PFSK-1 (cell line): ENCODE measurements at regions not wholly inside any gene's neighbourhood (a gene's known extent, or its start where the extent isn't known, plus 50 kb on each side); places are given as distances from the start of the nearest gene placed in this dataset.

Experiments
- FOXP2 ChIP-seq: optimal IDR thresholded peaks from 2 replicates; pipeline ENCODE3; 2011; ENCODE audit warnings: borderline replicate concordance, control low read depth, inconsistent platforms; ENCODE audit not compliant: insufficient read depth; ENCODE audit errors: extremely low read length, extremely low read depth
- POLR2AphosphoS5 ChIP-seq: IDR thresholded peaks from 2 replicates; pipeline ENCODE4 v1.6.1; 2012; ENCODE audit warnings: low read depth, mild to moderate bottlenecking, control low read depth, low read length, moderate library complexity
- SIN3A ChIP-seq: IDR thresholded peaks from 2 replicates; pipeline ENCODE4 v1.6.1; 2012; ENCODE audit warnings: mild to moderate bottlenecking, low read length, moderate library complexity, borderline replicate concordance; ENCODE audit not compliant: insufficient read depth
- TAF1 ChIP-seq: IDR thresholded peaks from 2 replicates; pipeline ENCODE4 v1.6.1; 2012; ENCODE audit warnings: low read length, control low read depth, borderline replicate concordance; ENCODE audit not compliant: insufficient read depth
- TF ChIP-seq, protein P1 (sequence below), 2 experiments: IDR thresholded peaks; 2 replicates each; pipeline versions ENCODE4 v1.6.1 to v1.8.0; 2011 to 2012; ENCODE audit warnings: low read depth in 2 of 2, low read length in 2 of 2, control low read depth in 1 of 2, inconsistent platforms in 1 of 2, mild to moderate bottlenecking in 1 of 2, moderate library complexity in 1 of 2; ENCODE audit not compliant: insufficient read depth in 1 of 2

DNA sequence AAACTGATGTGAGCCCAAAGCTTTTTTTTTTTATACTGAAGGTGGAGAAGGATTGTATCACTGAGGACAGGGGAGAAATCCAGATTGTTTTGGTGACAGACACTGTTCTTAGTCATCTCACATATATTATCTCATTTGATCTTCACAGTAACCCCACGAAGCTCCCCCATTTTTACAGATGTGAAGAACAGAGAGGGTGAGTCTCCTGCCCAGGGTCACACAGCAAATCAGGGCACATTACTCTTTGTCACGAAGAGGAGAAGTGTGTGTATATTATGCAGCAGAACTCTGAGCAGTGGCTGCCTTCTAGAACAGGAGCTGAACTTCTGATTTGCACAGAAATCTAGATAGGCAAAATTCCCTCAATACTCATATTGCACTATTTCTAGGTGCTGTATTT, 504.3 kb downstream of the XYLT1 start:
- TF ChIP-seq FOXP2 (no peak), POLR2AphosphoS5 (no peak), SIN3A (no peak), TAF1 (no peak)
- TF ChIP-seq, protein P1, sequence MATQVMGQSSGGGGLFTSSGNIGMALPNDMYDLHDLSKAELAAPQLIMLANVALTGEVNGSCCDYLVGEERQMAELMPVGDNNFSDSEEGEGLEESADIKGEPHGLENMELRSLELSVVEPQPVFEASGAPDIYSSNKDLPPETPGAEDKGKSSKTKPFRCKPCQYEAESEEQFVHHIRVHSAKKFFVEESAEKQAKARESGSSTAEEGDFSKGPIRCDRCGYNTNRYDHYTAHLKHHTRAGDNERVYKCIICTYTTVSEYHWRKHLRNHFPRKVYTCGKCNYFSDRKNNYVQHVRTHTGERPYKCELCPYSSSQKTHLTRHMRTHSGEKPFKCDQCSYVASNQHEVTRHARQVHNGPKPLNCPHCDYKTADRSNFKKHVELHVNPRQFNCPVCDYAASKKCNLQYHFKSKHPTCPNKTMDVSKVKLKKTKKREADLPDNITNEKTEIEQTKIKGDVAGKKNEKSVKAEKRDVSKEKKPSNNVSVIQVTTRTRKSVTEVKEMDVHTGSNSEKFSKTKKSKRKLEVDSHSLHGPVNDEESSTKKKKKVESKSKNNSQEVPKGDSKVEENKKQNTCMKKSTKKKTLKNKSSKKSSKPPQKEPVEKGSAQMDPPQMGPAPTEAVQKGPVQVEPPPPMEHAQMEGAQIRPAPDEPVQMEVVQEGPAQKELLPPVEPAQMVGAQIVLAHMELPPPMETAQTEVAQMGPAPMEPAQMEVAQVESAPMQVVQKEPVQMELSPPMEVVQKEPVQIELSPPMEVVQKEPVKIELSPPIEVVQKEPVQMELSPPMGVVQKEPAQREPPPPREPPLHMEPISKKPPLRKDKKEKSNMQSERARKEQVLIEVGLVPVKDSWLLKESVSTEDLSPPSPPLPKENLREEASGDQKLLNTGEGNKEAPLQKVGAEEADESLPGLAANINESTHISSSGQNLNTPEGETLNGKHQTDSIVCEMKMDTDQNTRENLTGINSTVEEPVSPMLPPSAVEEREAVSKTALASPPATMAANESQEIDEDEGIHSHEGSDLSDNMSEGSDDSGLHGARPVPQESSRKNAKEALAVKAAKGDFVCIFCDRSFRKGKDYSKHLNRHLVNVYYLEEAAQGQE (IDR thresholded peaks at IDR 0.05; ENCODE audit: insufficient read depth in 1 of 2, low read depth in 2 of 2, low read length in 2 of 2), result no peak

DNA sequence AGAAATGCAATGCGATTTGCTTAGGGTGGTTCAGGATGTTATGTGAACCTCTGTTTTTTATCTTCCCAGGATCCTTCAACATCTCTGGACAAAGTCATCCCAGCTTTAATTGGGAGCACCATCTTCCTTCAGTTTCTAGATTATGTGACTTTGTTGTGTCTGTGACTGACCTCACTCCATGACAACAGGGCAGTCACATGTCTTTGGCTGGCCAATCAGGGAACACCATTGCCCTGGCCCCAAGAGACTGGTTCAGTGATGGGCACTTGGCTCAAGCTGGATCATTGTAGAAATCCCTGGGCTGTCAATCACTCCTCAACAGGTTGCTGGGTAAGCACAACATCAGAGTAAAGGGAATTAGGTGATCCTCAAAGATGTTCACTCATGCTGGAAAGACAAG, 499.7 kb downstream of the XYLT1 start:
- TF ChIP-seq POLR2AphosphoS5 (no peak), FOXP2 (no peak)

DNA sequence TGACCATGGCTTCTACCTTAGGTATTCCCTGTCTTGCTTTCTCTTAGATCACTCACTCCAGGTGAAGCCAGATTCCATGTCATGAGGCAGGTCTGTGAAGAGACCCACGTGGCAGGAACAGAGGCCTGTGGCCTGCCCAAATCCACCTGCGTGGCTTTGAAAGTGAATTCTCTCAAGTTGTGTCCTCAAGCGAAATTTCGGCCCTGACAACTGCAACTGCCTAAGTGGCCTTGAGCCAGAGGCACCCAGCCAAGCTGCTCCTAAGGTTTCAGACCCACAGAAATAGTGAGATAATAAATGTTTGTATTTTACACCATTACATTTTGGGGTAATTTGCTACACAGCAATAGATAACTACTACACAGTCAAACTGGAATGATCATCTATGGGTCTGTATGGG, 497.9 kb downstream of the XYLT1 start:
- no peak for TF ChIP-seq POLR2AphosphoS5
- no peak for TF ChIP-seq FOXP2
- no peak for TF ChIP-seq SIN3A
- TF ChIP-seq, protein P1 (IDR thresholded peaks at IDR 0.05; ENCODE audit: insufficient read depth in 1 of 2, low read depth in 2 of 2, low read length in 2 of 2), result no peak
- TF ChIP-seq TAF1, result no peak

DNA sequence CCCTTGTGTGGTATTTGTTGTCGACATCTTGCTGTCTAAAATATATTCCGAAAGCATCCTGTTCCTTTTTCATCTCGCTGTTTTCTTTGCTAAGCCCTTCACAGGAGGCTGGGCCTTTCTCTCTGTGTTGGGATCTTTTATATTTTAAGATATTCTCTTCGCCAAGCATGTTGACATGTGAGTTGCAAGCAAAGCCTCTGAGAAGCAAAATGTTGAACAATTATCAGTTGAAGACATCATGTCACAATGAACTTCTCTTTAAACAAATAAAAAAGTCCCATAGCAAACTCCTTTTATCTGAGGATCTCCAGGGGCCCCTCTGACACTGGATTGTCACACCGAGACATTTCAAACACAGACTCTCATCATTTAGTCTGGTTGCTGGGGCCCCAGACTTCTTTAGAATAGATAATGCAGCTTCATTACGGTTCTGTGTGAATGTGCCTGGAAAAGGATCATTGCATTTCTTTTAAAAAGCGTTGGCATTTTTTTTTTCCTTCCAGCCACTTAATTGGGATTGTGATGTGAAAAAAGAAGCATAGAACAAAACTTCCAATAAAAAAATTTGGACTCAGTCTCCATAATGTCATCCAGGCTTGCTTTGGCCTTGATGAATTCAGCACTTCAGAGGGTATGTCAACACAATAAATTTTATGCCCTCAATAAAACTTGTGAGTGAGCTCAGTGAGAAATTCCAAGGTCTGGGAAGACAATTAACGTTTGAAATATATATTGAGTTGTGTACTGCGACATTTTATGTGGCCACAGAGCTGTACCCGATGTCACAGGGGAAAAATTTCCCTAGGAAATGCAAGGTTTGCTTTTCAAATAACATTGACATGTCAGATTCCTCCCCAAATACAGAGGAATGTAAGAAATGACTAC, 496.8 kb downstream of the XYLT1 start:
- TF ChIP-seq POLR2AphosphoS5 (no peak), FOXP2 (no peak), SIN3A (no peak), TAF1 (no peak)
- TF ChIP-seq, protein P1 (IDR thresholded peaks at IDR 0.05; ENCODE audit: insufficient read depth in 1 of 2, low read depth in 2 of 2, low read length in 2 of 2), result no peak

DNA sequence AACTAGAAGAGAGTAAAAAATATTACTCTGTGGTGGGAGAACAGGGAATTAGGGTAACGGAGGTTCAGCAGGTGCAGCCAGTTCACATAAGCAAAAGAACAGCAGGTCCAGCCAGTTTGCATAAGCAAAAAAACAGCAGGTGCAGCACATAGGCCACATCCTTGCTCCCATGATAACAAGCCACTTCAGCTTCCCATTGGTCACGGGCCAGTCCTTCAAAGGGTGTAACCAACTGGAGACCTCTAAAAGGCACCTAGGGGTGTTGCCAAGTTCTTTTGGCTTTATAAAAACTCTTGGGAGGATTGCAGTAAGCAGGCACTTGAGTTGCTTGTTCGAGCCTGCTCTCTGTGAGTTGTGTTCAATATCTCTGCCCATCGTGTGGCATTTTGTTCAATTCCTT, 488.1 kb downstream of the XYLT1 start:
- TF ChIP-seq POLR2AphosphoS5 (no peak), SIN3A (no peak), FOXP2 (no peak), TAF1 (no peak)
- TF ChIP-seq, protein P1 (IDR thresholded peaks at IDR 0.05; ENCODE audit: insufficient read depth in 1 of 2, low read depth in 2 of 2, low read length in 2 of 2), result no peak
